ENCODE measurements at regions not wholly inside any gene's neighbourhood (a gene's known extent, or its start where the extent isn't known, plus 50 kb on each side); places are given as distances from the start of the nearest gene placed in this dataset.

DNA sequence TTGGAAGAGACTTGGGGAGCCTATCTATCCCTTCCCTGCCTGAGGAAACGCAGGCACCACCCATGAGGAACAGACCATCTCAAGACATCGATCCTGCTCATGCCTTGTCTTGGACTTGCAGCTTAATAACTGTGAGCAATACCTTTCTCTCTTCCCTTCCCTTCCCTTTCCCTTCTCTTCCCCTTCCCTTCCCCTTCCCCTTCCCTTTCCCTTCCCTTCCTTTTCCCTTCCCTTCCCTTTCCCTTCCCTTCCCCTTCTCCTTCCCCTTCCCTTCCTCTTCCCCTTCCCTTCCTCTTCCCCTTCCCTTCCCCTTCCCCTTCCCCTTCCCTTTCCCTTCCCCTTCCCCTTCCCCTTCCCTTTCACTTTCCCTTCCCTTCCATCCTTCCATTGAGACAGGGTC lies 650.7 kb upstream of the SOX11 start:
- TF ChIP-seq, protein P1, sequence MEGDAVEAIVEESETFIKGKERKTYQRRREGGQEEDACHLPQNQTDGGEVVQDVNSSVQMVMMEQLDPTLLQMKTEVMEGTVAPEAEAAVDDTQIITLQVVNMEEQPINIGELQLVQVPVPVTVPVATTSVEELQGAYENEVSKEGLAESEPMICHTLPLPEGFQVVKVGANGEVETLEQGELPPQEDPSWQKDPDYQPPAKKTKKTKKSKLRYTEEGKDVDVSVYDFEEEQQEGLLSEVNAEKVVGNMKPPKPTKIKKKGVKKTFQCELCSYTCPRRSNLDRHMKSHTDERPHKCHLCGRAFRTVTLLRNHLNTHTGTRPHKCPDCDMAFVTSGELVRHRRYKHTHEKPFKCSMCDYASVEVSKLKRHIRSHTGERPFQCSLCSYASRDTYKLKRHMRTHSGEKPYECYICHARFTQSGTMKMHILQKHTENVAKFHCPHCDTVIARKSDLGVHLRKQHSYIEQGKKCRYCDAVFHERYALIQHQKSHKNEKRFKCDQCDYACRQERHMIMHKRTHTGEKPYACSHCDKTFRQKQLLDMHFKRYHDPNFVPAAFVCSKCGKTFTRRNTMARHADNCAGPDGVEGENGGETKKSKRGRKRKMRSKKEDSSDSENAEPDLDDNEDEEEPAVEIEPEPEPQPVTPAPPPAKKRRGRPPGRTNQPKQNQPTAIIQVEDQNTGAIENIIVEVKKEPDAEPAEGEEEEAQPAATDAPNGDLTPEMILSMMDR (conservative IDR thresholded peaks at IDR 0.05), result no peak

GRCh38 chr2:5042666-5043440 lies 649.3 kb upstream of the SOX11 start:
- Histone ChIP-seq H3K27ac (no peak overlapping the region), H3F3A (ENCODE audit: insufficient read depth, low read depth) (no peaks in the 10 kb centered on the region), H3K79me2 (ENCODE audit: low read depth) (no peaks in the 10 kb centered on the region), H3K9me2 (ENCODE audit: insufficient read depth) (no peaks in the 10 kb centered on the region), H4K20me1 (ENCODE audit: insufficient read depth) (no peaks in the 10 kb centered on the region), H3K36me3 (ENCODE audit: low read depth) (no peaks in the 10 kb centered on the region), H3K27me3 (ENCODE audit: insufficient read depth, low read depth) (no peaks in the 10 kb centered on the region), H3K4me1 (replicated peaks; ENCODE audit: insufficient read depth) (no peaks in the 10 kb centered on the region), H3K9me3 (ENCODE audit: insufficient read depth, low read depth) (no peaks in the 10 kb centered on the region), H3K4me3 (no peak overlapping the region), H3K4me2 (no peak overlapping the region), H2AFZ (no peak overlapping the region)
- POLR2A ChIA-PET (ENCODE audit: unreplicated experiment), result no interaction called here
- TF ChIP-seq EZH2 (IDR thresholded peaks at IDR 0.05; ENCODE audit: low read depth), result no peak
- TF ChIP-seq, protein P1 (conservative IDR thresholded peaks at IDR 0.05), result no peak
- no TSS peak for BruUV-seq (replicated peaks)
- intact Hi-C loops (cut with micrococcal nuclease; ENCODE audit: unreplicated experiment), result no loop called here
- CTCF ChIA-PET, result no interaction called here
- DNase-seq, result no peak

More for the DNA sequence above, 650.7 kb upstream of the SOX11 start:
- H3K36me3 ChIP-seq (ENCODE audit: low read depth), result no peaks in the 10 kb centered on the region
- no peak overlapping the region for H2AFZ ChIP-seq
- H3K4me2 ChIP-seq, result no peak overlapping the region
- H3K27me3 ChIP-seq (ENCODE audit: insufficient read depth, low read depth), result no peaks in the 10 kb centered on the region
- H3K4me1 ChIP-seq (replicated peaks; ENCODE audit: insufficient read depth), result no peaks in the 10 kb centered on the region
- ChIA-PET POLR2A (ENCODE audit: unreplicated experiment) (no interaction called here), CTCF (no interaction called here)
- no peaks in the 10 kb centered on the region for H3K9me3 ChIP-seq (ENCODE audit: insufficient read depth, low read depth)
- intact Hi-C loops (cut with micrococcal nuclease; ENCODE audit: unreplicated experiment), result no loop called here
- no peak for DNase-seq
- no peaks in the 10 kb centered on the region for H3F3A ChIP-seq (ENCODE audit: insufficient read depth, low read depth)
- no peaks in the 10 kb centered on the region for H3K9me2 ChIP-seq (ENCODE audit: insufficient read depth)
- no peaks in the 10 kb centered on the region for H3K79me2 ChIP-seq (ENCODE audit: low read depth)
- H3K27ac ChIP-seq, result no peak overlapping the region
- H3K4me3 ChIP-seq, result no peak overlapping the region
- no peaks in the 10 kb centered on the region for H4K20me1 ChIP-seq (ENCODE audit: insufficient read depth)
- BruUV-seq (replicated peaks), result no TSS peak

GRCh38 chr2:5051300-5051699 lies 640.9 kb upstream of the SOX11 start:
- no peaks in the 10 kb centered on the region for H3K36me3 ChIP-seq (ENCODE audit: low read depth)
- BruUV-seq (replicated peaks), result no TSS peak
- H3K4me3 ChIP-seq, result no peak overlapping the region
- no peaks in the 10 kb centered on the region for H3K27me3 ChIP-seq (ENCODE audit: insufficient read depth, low read depth)
- H3K9me3 ChIP-seq (ENCODE audit: insufficient read depth, low read depth), result no peaks in the 10 kb centered on the region
- DNase-seq, result no peak
- H3K79me2 ChIP-seq (ENCODE audit: low read depth), result no peaks in the 10 kb centered on the region
- no peaks in the 10 kb centered on the region for H4K20me1 ChIP-seq (ENCODE audit: insufficient read depth)
- no peak overlapping the region for H2AFZ ChIP-seq
- no peaks in the 10 kb centered on the region for H3K9me2 ChIP-seq (ENCODE audit: insufficient read depth)
- intact Hi-C loops (cut with micrococcal nuclease; ENCODE audit: unreplicated experiment), result no loop called here
- H3K4me2 ChIP-seq, result no peak overlapping the region
- ChIA-PET POLR2A (ENCODE audit: unreplicated experiment) (no interaction called here), CTCF (no interaction called here)
- no peak overlapping the region for H3K27ac ChIP-seq
- no peak for TF ChIP-seq EZH2 (IDR thresholded peaks at IDR 0.05; ENCODE audit: low read depth)
- TF ChIP-seq, protein P1 (conservative IDR thresholded peaks at IDR 0.05), result no peak
- H3K4me1 ChIP-seq (replicated peaks; ENCODE audit: insufficient read depth), result no peaks in the 10 kb centered on the region
- H3F3A ChIP-seq (ENCODE audit: insufficient read depth, low read depth), result no peaks in the 10 kb centered on the region
